GM12874 (cell line): ENCODE measurements at regions not wholly inside any gene's neighbourhood (a gene's known extent, or its start where the extent isn't known, plus 50 kb on each side); places are given as distances from the start of the nearest gene placed in this dataset.

ENCODE experiments used
- CTCF ChIP-seq: IDR thresholded peaks from 2 replicates; pipeline ENCODE4 v1.5.1; 2011; ENCODE audit warnings: low read depth, mild to moderate bottlenecking, control low read depth, low read length, moderate library complexity; ENCODE audit not compliant: insufficient read depth

- TF ChIP-seq CTCF, result no peak
Observed at GRCh38 chr4:15234116-15234855, 193.5 kb upstream of the C1QTNF7 start.

- TF ChIP-seq CTCF, result no peak
Observed at GRCh38 chr4:15234856-15235126, 193.0 kb upstream of the C1QTNF7 start.

DNA sequence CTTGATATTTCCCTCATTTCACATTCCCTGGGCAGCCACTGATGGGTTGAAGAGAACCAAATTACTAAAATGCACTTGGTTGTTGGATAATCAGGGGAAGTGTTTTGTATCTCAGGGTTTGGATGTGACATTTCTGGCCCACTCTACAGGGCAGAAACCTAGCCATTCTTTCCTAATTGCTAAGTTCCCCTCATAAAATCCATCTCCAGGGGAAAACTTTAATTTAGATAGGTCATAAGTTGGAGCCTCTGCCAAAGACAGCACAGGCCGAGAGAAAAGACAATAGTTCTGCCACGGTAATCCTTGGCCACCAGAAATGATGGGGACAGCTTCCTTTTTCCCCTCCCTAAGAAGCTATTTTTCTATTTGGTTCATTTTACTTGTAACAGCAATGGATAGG, 192.7 kb upstream of the C1QTNF7 start:
- no peak for TF ChIP-seq CTCF

DNA sequence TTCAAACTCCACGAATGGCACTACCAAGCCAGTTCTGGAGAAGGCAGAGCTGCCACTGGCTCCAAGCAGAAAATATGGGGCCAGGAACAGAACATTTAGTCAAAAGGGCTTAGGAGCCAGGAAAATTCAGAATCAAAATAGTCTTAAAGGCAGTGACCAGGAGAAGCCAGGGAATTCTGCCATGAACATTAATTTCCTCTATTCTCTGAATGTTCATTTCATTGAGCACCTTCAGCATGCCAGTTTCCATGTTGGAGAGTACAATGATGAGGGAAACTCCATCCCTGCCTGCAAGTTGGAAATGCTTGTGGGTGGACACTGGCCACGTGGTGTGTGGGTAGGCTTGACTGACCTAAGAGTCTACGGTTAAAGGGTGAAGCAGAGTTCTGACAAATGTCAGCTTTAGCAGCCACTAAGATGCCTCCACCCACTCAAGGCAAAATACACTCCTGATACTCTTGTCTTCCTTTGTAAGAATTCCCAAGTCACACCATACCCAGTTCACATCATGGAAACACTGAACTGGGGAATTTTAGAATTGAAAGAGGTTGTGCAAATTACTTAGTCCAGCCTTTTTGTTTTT, 190.1 kb upstream of the C1QTNF7 start:
- no peak for TF ChIP-seq CTCF

GRCh38 chr4:15238720-15239119, 189.1 kb upstream of the C1QTNF7 start:
- peak; percentile 48; the same call in 1 of the 2 replicates for TF ChIP-seq CTCF

- TF ChIP-seq CTCF, result no peak
Observed at GRCh38 chr4:15239866-15240265, 188.0 kb upstream of the C1QTNF7 start.

DNA sequence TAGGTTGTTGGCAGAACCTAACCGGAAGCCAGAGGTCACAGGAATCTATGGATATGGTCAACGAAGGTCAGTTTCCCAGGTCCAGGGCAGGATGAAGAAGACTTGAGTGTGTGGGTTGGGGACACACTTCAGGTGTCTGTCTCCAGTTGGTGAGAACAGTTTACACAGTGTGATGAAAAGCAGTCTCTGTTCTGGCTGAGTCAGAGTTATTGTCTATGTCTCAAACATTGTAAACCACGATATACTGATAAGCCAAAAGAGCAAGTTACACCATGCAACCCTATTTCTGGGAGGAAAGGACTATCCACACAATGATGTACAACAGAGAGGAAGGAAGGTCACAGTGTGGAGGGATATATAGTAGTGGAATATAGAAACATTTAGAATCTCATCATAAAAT, 187.1 kb upstream of the C1QTNF7 start:
- no peak for TF ChIP-seq CTCF

- no peak for TF ChIP-seq CTCF
Observed at GRCh38 chr4:15242021-15242420, 185.8 kb upstream of the C1QTNF7 start.
